ENCODE measurements at regions not wholly inside any gene's neighbourhood (a gene's known extent, or its start where the extent isn't known, plus 50 kb on each side); places are given as distances from the start of the nearest gene placed in this dataset.
"Not testable (repeated sequence)": the region's sequence is repeated elsewhere in the genome, so short reads cannot be mapped to it uniquely, and the experiment has no call there.

DNA sequence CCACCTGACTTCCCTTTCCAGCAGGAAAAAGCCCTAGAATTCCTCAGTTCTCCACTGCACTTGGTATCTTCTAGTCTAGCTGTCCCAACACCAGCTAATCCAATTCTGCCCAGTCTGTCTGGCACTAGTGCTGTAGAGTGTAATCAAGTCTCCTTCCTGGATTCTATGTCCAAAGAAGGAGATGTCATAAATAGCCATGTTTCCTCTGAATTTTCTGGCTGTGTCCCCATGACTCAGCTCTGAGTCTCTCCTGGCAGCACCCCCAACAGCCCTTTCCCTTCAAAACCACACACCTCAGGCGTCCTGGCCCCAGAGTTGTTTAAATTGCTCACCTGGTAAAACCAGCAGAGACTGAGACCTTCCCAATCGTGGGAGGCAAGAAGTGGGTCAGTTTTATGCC is 197.2 kb downstream of the GRXCR1 start:
- no peak for DNase-seq

DNA sequence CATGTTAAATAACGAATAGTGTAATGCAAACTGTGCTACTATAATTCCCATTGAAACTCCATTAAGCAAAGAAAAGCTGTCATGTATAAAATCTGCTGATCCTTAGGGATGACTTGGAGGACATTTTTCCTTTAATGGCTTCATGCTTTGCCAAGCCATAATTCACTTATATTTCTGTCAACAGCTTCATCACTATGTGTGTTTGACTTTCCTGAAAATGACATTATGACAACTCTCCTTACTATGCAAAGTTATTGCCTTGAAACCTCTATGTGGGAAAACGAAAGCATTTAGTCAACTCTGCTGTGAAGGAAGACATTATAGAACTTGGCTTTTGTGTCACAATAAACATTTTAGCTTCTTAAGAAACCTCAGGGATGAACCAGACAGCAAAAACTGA is 210.5 kb downstream of the GRXCR1 start:
- no peak for DNase-seq

DNA sequence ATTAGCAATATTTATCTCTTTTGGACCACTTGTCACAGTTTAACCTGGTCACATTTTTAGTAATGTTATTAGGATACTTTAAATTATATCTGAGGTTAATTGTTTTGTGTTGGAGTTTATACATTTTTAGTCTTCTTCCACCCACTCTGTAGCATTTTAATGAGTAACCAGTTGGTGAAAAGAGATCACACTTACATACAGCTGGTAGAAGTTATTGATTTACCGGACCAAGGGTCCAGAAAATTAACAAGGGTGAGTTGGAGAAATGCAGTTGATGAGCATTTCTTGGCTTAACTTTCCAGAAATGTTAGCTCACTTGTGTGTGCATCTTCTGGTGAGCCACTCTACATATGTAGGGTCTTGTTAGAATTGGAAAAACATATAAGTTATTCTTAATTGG is 219.6 kb downstream of the GRXCR1 start:
- DNase-seq, result no peak

DNA sequence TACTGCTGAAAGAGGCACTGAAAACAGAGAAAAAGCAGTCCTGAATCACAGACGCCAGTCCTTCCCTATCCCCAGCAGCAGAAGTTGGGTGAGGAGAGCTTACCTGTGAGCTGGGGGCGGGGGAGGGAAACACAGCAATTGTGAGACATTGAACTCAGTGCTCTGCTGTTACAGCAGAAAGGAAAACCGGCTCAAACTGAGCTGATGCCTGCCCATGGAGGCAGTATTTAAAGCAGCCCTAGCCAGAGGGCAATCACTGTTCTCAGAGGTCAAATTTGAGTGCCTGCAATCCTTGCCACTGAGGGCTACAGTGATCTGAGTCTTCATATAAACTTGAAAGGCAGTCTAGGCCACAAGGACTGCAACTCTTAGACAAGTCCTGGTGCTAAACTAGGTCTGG is 220.7 kb downstream of the GRXCR1 start:
- no peak for DNase-seq

DNA sequence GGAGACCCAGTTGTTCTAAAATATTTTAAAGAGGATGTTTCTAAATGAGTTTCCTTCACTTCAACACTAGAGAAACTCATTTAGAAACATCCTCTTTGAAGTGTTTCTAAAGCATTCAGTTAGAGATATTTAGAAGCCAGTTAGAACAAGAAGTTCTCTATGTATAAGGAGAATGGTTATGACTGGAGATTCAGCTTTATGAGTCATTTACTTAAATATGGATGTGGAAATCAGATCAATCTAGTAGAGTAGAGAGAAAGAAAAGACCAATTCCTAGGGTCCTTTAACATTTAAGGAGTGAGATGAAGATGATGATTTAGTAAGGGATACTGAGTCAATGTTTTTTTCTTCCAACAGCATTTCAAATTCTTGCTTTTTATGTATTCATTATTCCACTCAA is 234.1 kb downstream of the GRXCR1 start:
- DNase-seq, result no peak

DNA sequence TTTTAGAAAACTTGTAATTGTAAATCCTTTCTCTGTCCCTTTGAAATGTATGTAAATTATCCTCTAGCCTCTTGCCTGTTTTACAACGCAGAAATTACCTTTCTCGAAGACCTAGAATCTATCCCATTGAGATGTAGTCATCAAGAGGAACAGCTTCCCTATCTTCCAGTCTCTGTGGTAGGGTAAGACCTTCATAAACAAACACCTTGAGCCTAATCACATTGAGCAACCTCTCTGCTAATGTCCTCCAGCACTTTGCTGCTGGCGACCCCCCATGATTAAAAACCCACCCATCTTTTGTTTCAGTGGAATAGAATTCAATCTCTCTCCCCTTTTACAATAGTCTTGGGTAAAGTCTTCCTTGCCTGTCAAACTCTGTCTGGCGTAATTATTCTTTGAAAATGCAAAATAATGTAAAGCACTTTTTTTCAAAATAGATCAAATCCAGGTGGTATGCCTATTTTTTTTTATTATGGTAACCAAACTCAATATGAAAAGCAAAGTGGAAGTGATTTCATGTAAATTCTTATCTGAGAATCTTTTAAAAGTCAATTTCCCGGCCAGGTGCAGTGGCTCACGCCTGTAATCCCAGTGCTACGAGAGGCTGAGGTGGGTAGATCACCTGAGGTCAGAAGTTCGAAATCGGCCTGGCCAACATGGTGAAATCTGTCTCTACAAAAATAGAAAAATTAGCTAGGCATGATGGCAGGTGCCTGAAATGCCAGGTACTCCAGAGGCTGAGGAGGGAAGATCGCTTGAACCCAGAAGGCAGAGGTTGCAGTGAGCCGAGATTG is 237.9 kb downstream of the GRXCR1 start:
- DNase-seq, result no peak

DNA sequence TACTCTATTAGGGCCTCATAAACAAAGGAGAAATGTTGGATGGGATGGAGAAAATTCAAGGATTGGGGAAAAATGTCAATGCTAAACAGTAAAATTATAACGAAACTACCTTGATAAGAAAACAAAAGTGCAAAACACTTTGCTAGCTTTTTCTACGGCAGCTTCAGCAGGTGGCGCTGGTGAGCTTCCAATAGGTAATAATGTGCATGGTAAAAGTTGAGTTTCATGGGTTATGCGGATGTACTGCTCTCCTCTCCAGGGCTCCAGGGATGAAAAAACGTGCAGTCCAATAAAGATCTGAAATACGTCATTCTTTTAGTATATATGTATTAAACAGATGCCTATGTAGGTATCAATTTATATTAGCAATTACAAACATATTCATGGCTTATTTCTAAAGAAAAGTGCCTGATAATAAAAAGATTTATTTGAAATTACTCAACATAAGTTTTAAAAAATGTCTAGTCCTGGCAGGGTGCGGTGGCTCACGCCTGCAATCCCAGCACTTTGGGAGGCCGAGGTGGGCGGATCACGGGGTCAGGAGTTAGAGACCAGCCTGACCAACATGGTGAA is 239.6 kb downstream of the GRXCR1 start:
- DNase-seq, result peak; percentile 71

DNA sequence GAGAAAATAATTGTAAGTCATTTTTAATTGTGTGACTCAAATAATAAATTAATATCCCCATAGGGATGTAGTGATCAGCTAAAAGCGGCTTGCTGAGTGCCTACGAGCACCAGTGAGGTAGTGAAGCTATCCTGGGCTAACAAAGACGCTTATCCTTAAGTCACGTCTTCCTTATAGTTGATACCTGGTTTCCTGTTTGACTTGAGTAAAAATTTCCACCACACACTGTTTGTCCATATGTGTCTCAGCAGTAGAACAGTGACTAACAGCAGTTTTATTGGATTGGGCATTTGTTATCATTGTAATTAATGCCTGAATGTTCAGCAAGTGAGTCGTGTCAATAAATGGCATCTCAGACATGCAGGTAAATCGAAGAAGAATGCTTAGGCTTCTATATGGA is 241.1 kb downstream of the GRXCR1 start:
- no peak for DNase-seq

DNA sequence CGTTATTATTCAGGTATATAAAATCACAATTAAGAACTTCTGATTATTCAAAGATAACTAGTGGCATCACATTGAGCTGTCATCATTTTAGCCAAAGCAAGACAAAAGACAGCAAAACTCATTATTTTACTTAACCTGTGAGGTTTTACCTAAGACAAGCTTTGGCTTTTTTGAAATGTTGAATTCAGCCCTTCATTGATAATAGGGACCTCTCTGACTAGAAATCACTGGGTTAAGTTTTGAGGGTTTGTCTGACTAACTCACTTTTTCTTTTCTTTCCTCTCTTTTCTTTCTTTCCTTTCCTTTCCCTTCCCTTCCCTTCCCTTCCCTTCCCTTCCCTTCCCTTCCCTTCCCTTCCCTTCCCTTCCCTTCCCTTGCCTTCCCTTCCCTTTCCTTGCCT is 244.2 kb downstream of the GRXCR1 start:
- DNase-seq, result no peak

DNA sequence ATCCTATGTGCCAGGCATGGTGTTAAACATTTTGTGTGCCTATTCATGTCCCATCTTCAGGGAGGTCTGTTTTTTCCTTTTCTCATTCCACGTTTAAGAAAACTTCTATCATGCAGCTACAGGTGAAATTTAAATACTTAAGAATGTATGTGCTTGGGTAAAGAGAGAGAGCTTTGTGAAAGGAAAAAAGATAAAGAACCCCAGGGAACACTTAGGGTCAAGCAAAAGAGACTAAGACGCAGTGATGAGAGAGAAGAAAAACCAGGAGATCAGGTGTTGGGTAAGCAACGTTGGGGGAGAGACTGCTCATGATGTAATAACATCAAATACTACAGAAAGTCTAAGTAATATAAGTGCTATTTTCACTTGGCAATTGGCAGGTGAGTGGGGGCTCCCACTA is 253.7 kb downstream of the GRXCR1 start:
- no peak for DNase-seq

DNA sequence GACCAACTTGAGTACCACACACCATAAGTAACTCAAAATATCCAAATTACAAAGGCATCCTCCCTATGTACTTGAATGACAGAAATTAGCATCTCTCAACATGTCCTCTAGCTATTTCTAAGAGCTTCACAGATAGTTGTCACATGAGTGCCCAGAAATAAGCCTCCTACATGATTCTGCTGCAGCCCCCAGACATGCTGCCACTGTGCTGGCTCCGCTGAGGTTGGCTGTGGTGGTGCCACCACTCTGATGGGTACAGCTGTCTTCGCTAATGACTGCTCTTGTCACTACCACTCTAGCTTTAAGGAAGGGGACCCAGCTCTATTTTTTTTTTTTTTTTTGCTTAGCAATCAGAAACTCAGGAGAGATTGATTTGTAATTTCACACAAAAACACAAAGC is 256.0 kb downstream of the GRXCR1 start:
- no peak for DNase-seq

DNA sequence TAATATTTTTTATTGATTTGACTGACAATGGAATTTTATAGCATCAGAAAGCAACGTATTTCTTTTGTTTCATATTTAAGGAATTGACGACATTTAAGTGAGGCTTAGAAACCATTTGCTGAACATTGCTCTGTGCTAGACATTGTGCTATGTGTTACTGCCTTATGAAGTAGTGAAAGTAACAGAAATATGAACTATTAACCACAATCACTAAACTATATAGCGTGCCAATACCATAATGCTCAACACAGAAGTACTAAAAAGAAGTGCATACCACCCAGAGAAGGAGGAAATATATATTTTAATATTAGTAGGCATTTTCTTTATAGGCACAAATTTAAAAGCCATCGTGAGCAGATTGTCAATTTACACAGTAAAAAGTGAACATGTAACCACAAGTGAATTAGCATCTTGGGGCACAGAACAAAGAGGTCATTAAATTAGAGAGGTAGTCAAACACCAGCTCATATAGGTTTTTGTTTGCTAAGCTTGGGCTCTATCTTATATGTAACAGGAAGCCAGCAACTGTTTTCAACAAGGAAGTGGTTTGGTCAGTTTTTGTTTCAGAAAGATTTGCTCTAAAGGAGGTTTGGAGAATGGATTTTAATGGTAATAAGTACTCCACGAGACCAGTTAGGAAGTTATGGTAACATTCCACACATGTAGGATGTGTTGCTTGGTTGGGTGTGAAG is 270.7 kb downstream of the GRXCR1 start:
- peak; percentile 7 for DNase-seq

DNA sequence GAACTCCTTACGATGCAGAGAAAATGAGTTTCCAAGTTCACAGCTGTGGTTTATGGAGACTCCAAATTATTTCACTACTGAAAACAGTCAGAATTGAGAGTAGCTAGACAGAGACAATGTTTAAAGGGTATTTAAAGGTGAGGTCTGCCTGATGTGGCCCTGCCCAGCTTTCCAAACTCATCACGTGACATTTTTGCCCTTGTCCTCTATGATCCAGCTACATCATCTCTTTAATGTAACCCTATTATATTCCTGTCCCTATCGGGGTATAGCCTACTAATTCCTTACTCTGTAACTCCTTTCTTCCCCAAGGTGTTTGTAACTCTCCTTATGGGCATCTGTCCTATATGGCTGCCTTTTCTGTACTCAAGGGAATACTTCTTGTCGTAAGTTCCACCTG is 297.2 kb downstream of the GRXCR1 start:
- DNase-seq, result no peak

DNA sequence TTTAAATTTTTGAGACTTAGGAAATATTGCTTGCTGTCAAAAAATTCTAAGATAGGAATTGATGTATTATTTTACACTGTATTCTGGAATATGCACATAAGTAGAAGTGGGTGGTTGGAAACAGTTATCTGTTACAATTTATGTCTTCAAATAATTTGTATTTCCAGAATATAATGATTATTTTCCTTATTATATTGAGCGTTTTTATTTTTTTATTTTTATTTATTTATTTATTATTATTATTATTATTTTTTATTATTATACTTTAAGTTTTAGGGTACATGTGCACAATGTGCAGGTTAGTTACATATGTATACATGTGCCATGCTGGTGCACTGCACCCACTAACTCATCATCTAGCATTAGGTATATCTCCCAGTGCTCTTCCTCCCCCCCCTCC is 320.1 kb downstream of the GRXCR1 start:
- not testable (repeated sequence) for DNase-seq

DNA sequence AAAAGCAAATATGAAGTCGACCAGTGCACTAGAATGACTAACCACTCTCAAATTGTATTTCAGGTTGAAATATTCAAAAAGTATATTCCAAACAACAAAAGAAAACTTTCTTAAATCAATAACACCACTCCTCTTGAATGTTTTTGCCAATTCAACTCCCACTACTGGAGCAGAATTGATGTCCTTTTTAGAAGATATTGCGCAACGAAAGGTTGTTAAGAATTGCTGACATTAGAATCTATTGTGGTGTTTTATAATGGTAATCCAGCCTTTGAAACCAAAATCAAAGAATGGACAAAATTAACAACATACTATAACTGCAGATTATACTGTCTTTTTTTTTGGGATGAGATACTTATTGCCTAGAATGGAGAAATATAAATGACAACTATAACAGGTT is 331.3 kb downstream of the GRXCR1 start:
- no peak for DNase-seq

DNA sequence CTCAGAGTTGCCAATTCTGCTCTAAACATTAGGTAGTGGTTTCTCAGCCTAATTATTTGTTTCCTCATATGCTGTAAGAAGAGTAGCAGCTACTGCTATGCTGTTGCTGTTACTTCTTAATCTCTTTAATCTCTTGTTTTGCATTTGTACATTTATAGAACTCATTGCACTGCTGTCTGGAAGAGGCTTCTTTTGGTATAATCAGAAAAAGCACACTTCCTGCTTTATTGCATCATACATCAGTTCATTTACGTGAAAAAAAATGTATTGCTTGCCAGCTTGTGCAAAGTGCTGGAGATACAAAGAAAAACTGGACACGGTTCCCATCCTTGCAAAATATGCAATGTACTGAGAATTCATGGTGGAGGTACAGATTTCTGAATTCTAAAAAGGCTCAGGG is 332.0 kb downstream of the GRXCR1 start:
- DNase-seq, result no peak

DNA sequence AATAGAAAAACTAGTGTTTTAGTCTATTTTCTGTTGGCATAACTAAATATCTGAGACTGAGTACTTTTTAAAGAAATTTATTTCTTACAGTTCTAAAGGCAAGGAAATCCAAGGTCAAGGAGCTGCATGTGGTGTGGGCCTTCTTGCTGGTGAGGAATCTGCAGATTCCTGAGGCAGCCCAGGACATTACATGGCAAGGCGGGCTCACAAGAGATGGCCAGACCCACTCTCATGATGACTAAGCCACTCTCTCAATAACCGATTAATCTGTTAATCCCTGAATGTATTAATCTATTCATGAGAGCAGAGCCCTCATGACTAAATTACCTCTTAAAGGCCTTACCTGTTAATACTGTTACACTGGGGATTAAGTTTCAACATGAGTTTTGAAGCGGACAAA is 340.8 kb downstream of the GRXCR1 start:
- DNase-seq, result no peak

DNA sequence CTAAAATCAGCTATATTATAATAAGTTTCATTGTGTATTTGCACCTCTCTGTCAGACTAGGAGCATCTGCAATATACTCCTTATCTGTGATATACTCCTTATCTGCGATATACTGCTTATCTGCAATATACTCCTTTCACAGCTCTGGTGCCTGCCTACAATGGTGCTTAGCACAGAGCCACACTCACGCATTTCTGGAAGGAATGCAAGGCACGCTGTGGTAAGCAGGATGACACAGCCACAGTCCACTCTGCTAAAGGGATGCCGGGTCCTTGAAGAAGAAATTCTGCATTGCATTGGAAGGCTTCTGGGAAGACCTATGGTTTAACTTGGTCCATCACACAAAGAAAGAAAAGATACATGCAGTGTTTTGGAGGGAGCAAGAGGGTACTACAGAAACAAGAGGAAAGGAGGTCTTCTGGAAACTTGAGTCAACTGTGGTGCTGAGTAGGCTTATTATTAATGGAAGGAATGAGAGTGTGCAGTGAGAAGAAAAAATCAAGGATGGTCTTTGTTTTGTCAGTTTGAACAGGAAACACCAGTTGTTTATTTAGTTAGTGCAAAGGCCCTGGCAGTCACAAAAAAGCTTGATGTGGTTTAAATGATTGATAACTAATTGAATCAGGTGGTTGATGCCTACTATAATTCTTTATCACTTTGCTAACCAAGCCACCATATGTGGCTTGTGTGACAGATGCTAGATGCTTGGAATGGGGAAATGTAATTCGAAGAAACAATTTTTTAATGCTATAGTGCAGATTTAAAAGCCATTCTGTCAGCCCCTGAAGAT is 342.3 kb downstream of the GRXCR1 start:
- no peak for DNase-seq

DNA sequence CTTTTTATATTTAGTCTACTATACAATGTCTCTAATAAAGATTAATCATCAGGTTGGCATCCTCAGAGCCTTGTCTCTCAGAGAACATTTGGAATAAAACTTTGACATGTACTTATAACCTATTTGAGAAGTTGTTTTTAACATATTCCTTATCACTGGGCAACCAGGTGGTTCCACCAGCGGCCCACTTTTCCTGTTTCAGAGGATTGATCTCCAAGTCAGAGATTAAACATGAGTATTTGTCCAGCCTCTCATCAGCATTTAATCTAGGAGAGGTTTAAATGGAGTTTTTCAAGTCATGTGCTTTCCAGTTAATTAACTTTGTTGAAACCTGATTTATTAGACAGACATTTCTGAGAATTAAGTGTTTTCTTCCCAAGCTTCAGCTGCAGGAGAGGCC is 345.5 kb downstream of the GRXCR1 start:
- DNase-seq, result no peak

DNA sequence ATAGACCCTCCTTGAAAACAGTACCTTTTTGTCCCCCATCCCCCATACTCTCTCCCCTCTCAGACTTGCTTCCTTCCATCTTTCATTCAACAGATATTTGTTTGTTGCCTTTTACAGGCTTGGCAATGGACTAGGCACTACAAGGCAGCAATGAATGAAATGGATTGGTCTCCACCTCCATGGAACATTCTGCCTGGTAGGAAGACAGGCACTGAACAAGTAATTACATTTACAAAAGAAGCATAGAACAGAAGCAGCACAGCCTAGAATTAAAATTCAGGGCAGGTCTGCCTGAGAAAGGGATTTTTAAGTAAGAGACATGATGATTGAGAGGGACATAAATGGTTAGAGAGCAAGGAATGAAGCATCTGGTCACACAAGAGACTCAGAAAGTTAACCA is 346.1 kb downstream of the GRXCR1 start:
- DNase-seq, result no peak

DNA sequence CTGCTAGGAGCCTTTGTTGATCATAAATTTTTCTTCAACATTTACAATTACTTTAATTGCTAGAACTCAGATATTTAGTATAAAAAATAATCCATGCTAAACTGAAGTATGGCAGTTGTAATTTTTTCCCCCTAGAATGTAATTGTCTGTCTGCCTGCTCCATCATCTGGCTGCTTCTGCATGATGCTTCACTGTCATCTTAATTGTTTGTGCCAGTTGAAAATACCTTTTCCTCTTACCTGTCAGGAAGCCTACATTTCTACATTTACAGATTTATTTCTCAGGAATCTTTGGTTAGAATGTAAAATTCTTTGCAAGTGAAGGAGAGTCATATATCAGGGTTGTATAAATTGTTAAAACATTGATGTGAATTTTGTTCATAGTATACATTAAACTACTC is 348.6 kb downstream of the GRXCR1 start:
- no peak for DNase-seq

DNA sequence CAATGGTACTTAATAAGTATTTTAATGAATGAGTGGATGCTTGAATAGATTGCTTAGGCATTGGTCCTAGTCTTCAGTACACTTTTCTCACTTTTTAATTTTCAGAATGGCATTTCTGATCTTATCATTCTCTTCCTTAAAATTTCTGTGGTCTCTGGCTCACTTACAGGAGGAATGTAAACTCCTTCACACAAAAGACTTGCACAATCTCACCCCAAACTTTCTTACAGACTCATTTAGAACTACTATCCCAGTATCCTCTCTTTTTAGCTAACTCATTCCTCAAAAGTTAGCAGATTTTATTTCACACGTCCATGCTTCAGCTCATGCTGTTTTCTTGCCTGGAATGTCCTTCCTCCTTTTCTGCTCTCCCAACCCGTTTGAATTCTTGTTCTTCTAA is 350.1 kb downstream of the GRXCR1 start:
- no peak for DNase-seq

DNA sequence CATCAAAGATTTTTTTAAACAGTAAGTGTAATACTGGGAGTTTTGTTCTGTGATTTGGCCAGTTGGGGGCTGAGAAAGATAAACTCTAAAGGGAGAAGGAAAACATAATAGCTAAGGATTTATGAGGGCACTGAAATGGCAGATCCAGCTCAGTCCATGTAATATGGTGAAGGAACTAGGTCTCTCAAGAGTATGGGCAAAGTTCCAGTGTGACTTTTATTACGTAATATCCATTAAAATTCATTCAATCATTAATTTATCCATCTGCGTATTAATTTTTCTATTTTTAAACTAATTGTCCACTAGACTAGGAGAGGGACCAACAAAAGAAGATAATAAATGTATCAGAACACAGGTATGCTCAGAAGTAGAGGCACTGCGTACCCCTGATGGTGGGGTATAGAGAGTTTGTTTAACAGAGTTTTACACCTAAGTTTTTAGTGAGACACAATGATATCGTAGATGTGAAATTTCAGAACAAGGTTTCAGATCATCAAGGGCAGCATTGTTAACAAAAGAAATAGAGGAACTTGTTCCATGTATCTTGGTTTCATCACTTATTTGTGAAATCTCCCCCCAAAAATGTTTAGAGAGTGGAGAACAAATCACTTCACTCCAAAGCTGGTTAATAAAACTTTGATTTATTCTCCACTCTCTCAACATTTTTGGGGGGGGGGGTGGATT is 351.1 kb downstream of the GRXCR1 start:
- DNase-seq, result no peak

All from NCI-H2081 treated with DMSO at 0.1 percent for 48 hours (cell line).